HepG2 (cell line): ENCODE measurements at regions not wholly inside any gene's neighbourhood (a gene's known extent, or its start where the extent isn't known, plus 50 kb on each side); places are given as distances from the start of the nearest gene placed in this dataset.
A peak's percentile ranks its signal among the peaks of the same experiment; 100 is the strongest.

Experiments
- FIP1L1 ChIP-seq: fragments of 200-400 bp; formaldehyde crosslinking; IDR thresholded peaks from 2 replicates; pipeline ENCODE4 v1.6.1; 2018; ENCODE audit warnings: low read depth, mild to moderate bottlenecking, low read length, moderate library complexity, borderline replicate concordance; ENCODE audit not compliant: insufficient read depth
- FOSL2 ChIP-seq: sonication (generic); formaldehyde crosslinking; IDR thresholded peaks from 2 replicates; pipeline ENCODE4 v1.4.0; 2020; ENCODE audit warnings: missing genetic modification reagents
- HCFC1 ChIP-seq: fragments of 150-350 bp; IDR thresholded peaks from 2 replicates; pipeline ENCODE4 v1.6.1; 2014; ENCODE audit warnings: low read depth, low read length
- HIC2 ChIP-seq: sonication (generic); formaldehyde crosslinking; IDR thresholded peaks from 2 replicates; pipeline ENCODE4 v1.9.0; 2022; ENCODE audit warnings: low read depth, missing genetic modification reagents
- ISL2 ChIP-seq: sonication (generic); formaldehyde crosslinking; IDR thresholded peaks from 2 replicates; pipeline ENCODE4 v1.5.0; 2020; ENCODE audit warnings: missing genetic modification reagents
- ISX ChIP-seq: sonication (generic); formaldehyde crosslinking; conservative IDR thresholded peaks from 2 replicates; pipeline ENCODE4 v1.5.0; 2020; ENCODE audit warnings: missing genetic modification reagents
- JARID2 ChIP-seq: sonication (generic); formaldehyde crosslinking; IDR thresholded peaks from 2 replicates; pipeline ENCODE4 v1.8.1; 2023; ENCODE audit warnings: missing genetic modification reagents, inconsistent platforms; ENCODE audit not compliant: insufficient replicate concordance
- MXD4 ChIP-seq: IDR thresholded peaks from 2 replicates; pipeline ENCODE4 v1.6.1; 2016; ENCODE audit warnings: mild to moderate bottlenecking, missing biosample characterization, missing genetic modification reagents
- NR2C2 ChIP-seq: sonication (generic); formaldehyde crosslinking; IDR thresholded peaks from 2 replicates; pipeline ENCODE4 v1.4.0; 2020; ENCODE audit warnings: missing genetic modification reagents, mild to moderate bottlenecking, moderate library complexity, borderline replicate concordance
- RARG ChIP-seq: sonication (generic); formaldehyde crosslinking; IDR thresholded peaks from 2 replicates; pipeline ENCODE4 v1.4.0; 2020; ENCODE audit warnings: low read depth, mild to moderate bottlenecking, missing genetic modification reagents
- SETDB1 ChIP-seq: sonication (generic); formaldehyde crosslinking; IDR thresholded peaks from 2 replicates; pipeline ENCODE4 v1.5.1; 2020; ENCODE audit warnings: missing genetic modification reagents, mild to moderate bottlenecking, borderline replicate concordance
- SIN3A ChIP-seq: IDR thresholded peaks from 2 replicates; pipeline ENCODE4 v1.6.1; 2011; ENCODE audit warnings: low read depth, mild to moderate bottlenecking, control low read depth, low read length, borderline replicate concordance
- SIX1 ChIP-seq: sonication (generic); formaldehyde crosslinking; IDR thresholded peaks from 2 replicates; pipeline ENCODE4 v1.4.0; 2020; ENCODE audit warnings: missing genetic modification reagents, borderline replicate concordance
- SRSF9 ChIP-seq: fragments of 200-400 bp; formaldehyde crosslinking; IDR thresholded peaks from 2 replicates; pipeline ENCODE4 v1.6.1; 2018; ENCODE audit warnings: borderline replicate concordance, mild to moderate bottlenecking, low read depth, low read length; ENCODE audit not compliant: insufficient read depth, poor library complexity, severe bottlenecking
- TCF7L2 ChIP-seq: IDR thresholded peaks from 2 replicates; pipeline ENCODE4 v1.6.1; 2011; ENCODE audit warnings: mild to moderate bottlenecking, low read depth, low read length, moderate library complexity
- TOPORS ChIP-seq: sonication (generic); formaldehyde crosslinking; IDR thresholded peaks from 2 replicates; pipeline ENCODE4 v1.8.0; 2023; ENCODE audit warnings: mild to moderate bottlenecking, missing genetic modification reagents
- ZBTB39 ChIP-seq: sonication (generic); formaldehyde crosslinking; IDR thresholded peaks from 2 replicates; pipeline ENCODE4 v1.5.0; 2020; ENCODE audit warnings: missing genetic modification reagents
- ZNF24 ChIP-seq: fragments of 450-650 bp; IDR thresholded peaks from 2 replicates; pipeline ENCODE4 v1.6.1; 2017; ENCODE audit warnings: antibody characterized with exemption, mild to moderate bottlenecking
- ZNF276 ChIP-seq: sonication (generic); formaldehyde crosslinking; IDR thresholded peaks from 2 replicates; pipeline ENCODE4 v1.4.0; 2020; ENCODE audit warnings: mild to moderate bottlenecking, low read depth, missing genetic modification reagents
- ZNF672 ChIP-seq: sonication (generic); formaldehyde crosslinking; IDR thresholded peaks from 2 replicates; pipeline ENCODE4 v1.8.1; 2022; ENCODE audit warnings: missing genetic modification reagents
- ZNF678 ChIP-seq: sonication (generic); formaldehyde crosslinking; IDR thresholded peaks from 2 replicates; pipeline ENCODE4 v1.4.0; 2020; ENCODE audit warnings: mild to moderate bottlenecking, missing genetic modification reagents
- ZNF776 ChIP-seq: sonication (generic); formaldehyde crosslinking; IDR thresholded peaks from 2 replicates; pipeline ENCODE4 v1.4.0; 2020; ENCODE audit warnings: mild to moderate bottlenecking, missing genetic modification reagents
- ZNF800 ChIP-seq: sonication (generic); formaldehyde crosslinking; IDR thresholded peaks from 2 replicates; pipeline ENCODE4 v1.4.0; 2020; ENCODE audit warnings: missing genetic modification reagents

GRCh38 chr2:241965931-241966412 is 96.4 kb downstream of the RTP5 start (continued):
- no peak for TF ChIP-seq ZBTB39
- TF ChIP-seq ZNF678, result no peak
- TF ChIP-seq SIX1 (CRISPR knock-in tag), result no peak
- TF ChIP-seq FOSL2, result peak; percentile 90
- TF ChIP-seq HCFC1, result no peak
- TF ChIP-seq NR2C2 (CRISPR knock-in tag), result no peak
- no peak for TF ChIP-seq ZNF776 (CRISPR knock-in tag)
- TF ChIP-seq ZNF276 (CRISPR knock-in tag), result no peak
- TF ChIP-seq ZNF800 (CRISPR knock-in tag), result no peak
- TF ChIP-seq TOPORS (CRISPR knock-in tag), result no peak
- no peak for TF ChIP-seq TCF7L2
- TF ChIP-seq ZNF24, result no peak
- TF ChIP-seq SETDB1 (CRISPR knock-in tag), result no peak
- TF ChIP-seq SIN3A, result 0 out of 2 replicates have a peak, but pooled peaks have one; percentile 32
- no peak for TF ChIP-seq MXD4 (CRISPR knock-in tag)
- no peak for TF ChIP-seq HIC2 (CRISPR knock-in tag)
- no peak for TF ChIP-seq JARID2 (CRISPR knock-in tag)
- TF ChIP-seq ZNF672 (CRISPR knock-in tag), result no peak
- no peak for TF ChIP-seq ISL2
- no peak for TF ChIP-seq ISX
- TF ChIP-seq SRSF9, result no peak
- no peak for TF ChIP-seq FIP1L1
- no peak for TF ChIP-seq RARG (CRISPR knock-in tag)
